Panc1 (cell line): ENCODE measurements at regions not wholly inside any gene's neighbourhood (a gene's known extent, or its start where the extent isn't known, plus 50 kb on each side); places are given as distances from the start of the nearest gene placed in this dataset.

Experiments used
- CTCF ChIP-seq: fragments of 450-650 bp; IDR thresholded peaks from 2 replicates; pipeline ENCODE4 v1.5.1; 2017; ENCODE audit warnings: mild to moderate bottlenecking
- REST ChIP-seq, 2 experiments: IDR thresholded peaks; 2 replicates each; pipeline ENCODE4 v1.6.1; 2011 to 2012; ENCODE audit warnings: low read depth in 2 of 2, control low read depth in 1 of 2, low read length in 1 of 2, mild to moderate bottlenecking in 1 of 2, moderate library complexity in 1 of 2; ENCODE audit not compliant: insufficient read depth in 1 of 2
- SIN3A ChIP-seq: IDR thresholded peaks from 2 replicates; pipeline ENCODE4 v1.6.1; 2012; ENCODE audit warnings: low read depth, mild to moderate bottlenecking, low read length, moderate library complexity, borderline replicate concordance; ENCODE audit not compliant: insufficient read depth
- TCF7L2 ChIP-seq: IDR thresholded peaks from 2 replicates; pipeline ENCODE4 v1.6.1; 2011; ENCODE audit warnings: mild to moderate bottlenecking, low read depth, low read length, inconsistent platforms

- no peak for TF ChIP-seq CTCF
- no peak for TF ChIP-seq TCF7L2
- TF ChIP-seq SIN3A: no peak
- no peak for TF ChIP-seq REST (IDR thresholded peaks at IDR 0.05; ENCODE audit: insufficient read depth in 1 of 2, low read depth in 2 of 2, low read length in 1 of 2)
Measured at GRCh38 chr2:52112141-52112540, 1080.2 kb upstream of the NRXN1 start.
